ENCODE measurements at regions not wholly inside any gene's neighbourhood (a gene's known extent, or its start where the extent isn't known, plus 50 kb on each side); places are given as distances from the start of the nearest gene placed in this dataset.

- H3K9ac ChIP-seq (ENCODE audit: low read length): no peak overlapping the region
- no peaks in the 10 kb centered on the region for H3K9me3 ChIP-seq (ENCODE audit: control insufficient read depth, low read length)
- H2AFZ ChIP-seq (ENCODE audit: low read depth, low read length): no peak overlapping the region
- no peak overlapping the region for H4K91ac ChIP-seq (ENCODE audit: low read length)
- H3K27ac ChIP-seq (ENCODE audit: low read length, poor library complexity, severe bottlenecking): no peak overlapping the region
- no peak overlapping the region for H3K4ac ChIP-seq (ENCODE audit: low read depth in 1 of 2, low read length in 2 of 2)
- H2AK5ac ChIP-seq (ENCODE audit: low read length, severe bottlenecking): no peak overlapping the region
- H3K4me1 ChIP-seq (ENCODE audit: control insufficient read depth, insufficient read depth, low read depth, low read length): peaks cover 3% of the 10 kb centered on the region
- H2BK15ac ChIP-seq (ENCODE audit: low read depth, poor library complexity, severe bottlenecking): no peak overlapping the region
- H3K4me3 ChIP-seq (ENCODE audit: insufficient read depth in 1 of 2, low read depth in 1 of 2, low read length in 2 of 2): no peak overlapping the region
- H3K18ac ChIP-seq (ENCODE audit: low read depth in 1 of 2, low read length in 2 of 2): no peak overlapping the region
- H3K4me2 ChIP-seq (ENCODE audit: low read length, poor library complexity, severe bottlenecking): no peak overlapping the region
- H2BK120ac ChIP-seq (ENCODE audit: low read depth, low read length): no peak overlapping the region
- DNase-seq: no peak
- H3K14ac ChIP-seq (ENCODE audit: low read length in 2 of 2): no peak overlapping the region
- H4K8ac ChIP-seq (ENCODE audit: low read length): no peak overlapping the region
- H3K36me3 ChIP-seq (ENCODE audit: control insufficient read depth in 1 of 2, insufficient read depth in 2 of 2, low read depth in 1 of 2, low read length in 2 of 2): no peaks in the 10 kb centered on the region
- no peak overlapping the region for H3K23ac ChIP-seq (ENCODE audit: low read length in 2 of 2)
- H3K79me1 ChIP-seq (replicated peaks; ENCODE audit: low read length, poor library complexity, severe bottlenecking): peaks cover 2% of the 10 kb centered on the region
- peaks cover 0 to 3% of the 10 kb centered on the region in 2 experiments for H3K27me3 ChIP-seq (ENCODE audit: control insufficient read depth in 1 of 2, insufficient read depth in 1 of 2, low read length in 2 of 2)
- H2BK5ac ChIP-seq (ENCODE audit: low read depth, low read length, poor library complexity, severe bottlenecking): no peak overlapping the region
- 53% methylated on average over 3 of the region's 5 CpGs for WGBS
- H2BK12ac ChIP-seq (ENCODE audit: low read length in 2 of 2): no peak overlapping the region
Measured at GRCh38 chr14:62062645-62063044, 300.4 kb downstream of the SNAPC1 start.

GRCh38 chr14:62064751-62065323 is 302.6 kb downstream of the SNAPC1 start:
- Histone ChIP-seq H3K23ac (ENCODE audit: low read length in 2 of 2) (no peak overlapping the region), H3K27me3 (ENCODE audit: control insufficient read depth in 1 of 2, insufficient read depth in 1 of 2, low read length in 2 of 2) (peaks cover 0 to 3% of the 10 kb centered on the region in 2 experiments), H2AFZ (ENCODE audit: low read depth, low read length) (no peak overlapping the region), H3K4me3 (ENCODE audit: insufficient read depth in 1 of 2, low read depth in 1 of 2, low read length in 2 of 2) (no peak overlapping the region), H2BK15ac (ENCODE audit: low read depth, poor library complexity, severe bottlenecking) (no peak overlapping the region), H3K18ac (ENCODE audit: low read depth in 1 of 2, low read length in 2 of 2) (no peak overlapping the region), H3K4me1 (ENCODE audit: control insufficient read depth, insufficient read depth, low read depth, low read length) (peaks cover 3% of the 10 kb centered on the region), H3K36me3 (ENCODE audit: control insufficient read depth in 1 of 2, insufficient read depth in 2 of 2, low read depth in 1 of 2, low read length in 2 of 2) (no peaks in the 10 kb centered on the region), H2AK5ac (ENCODE audit: low read length, severe bottlenecking) (no peak overlapping the region), H4K8ac (ENCODE audit: low read length) (no peak overlapping the region), H3K14ac (ENCODE audit: low read length in 2 of 2) (no peak overlapping the region), H3K79me1 (replicated peaks; ENCODE audit: low read length, poor library complexity, severe bottlenecking) (peaks cover 2% of the 10 kb centered on the region), H3K4me2 (ENCODE audit: low read length, poor library complexity, severe bottlenecking) (no peak overlapping the region), H4K91ac (ENCODE audit: low read length) (no peak overlapping the region), H3K4ac (ENCODE audit: low read depth in 1 of 2, low read length in 2 of 2) (no peak overlapping the region), H3K9ac (ENCODE audit: low read length) (no peak overlapping the region), H2BK5ac (ENCODE audit: low read depth, low read length, poor library complexity, severe bottlenecking) (no peak overlapping the region), H2BK12ac (ENCODE audit: low read length in 2 of 2) (no peak overlapping the region), H2BK120ac (ENCODE audit: low read depth, low read length) (no peak overlapping the region), H3K9me3 (ENCODE audit: control insufficient read depth, low read length) (no peaks in the 10 kb centered on the region), H3K27ac (ENCODE audit: low read length, poor library complexity, severe bottlenecking) (no peak overlapping the region)
- WGBS: 80% methylated on average over 1 of the region's 3 CpGs
- no peak for DNase-seq

GRCh38 chr14:62066304-62066703 is 304.1 kb downstream of the SNAPC1 start:
- no peak overlapping the region for H2BK15ac ChIP-seq (ENCODE audit: low read depth, poor library complexity, severe bottlenecking)
- WGBS: 79% methylated on average over 2 of the region's 2 CpGs

GRCh38 chr14:62071039-62071438 is 308.8 kb downstream of the SNAPC1 start:
- Histone ChIP-seq H3K23ac (ENCODE audit: low read length in 2 of 2) (no peak overlapping the region), H3K18ac (ENCODE audit: low read depth in 1 of 2, low read length in 2 of 2) (no peak overlapping the region), H2BK5ac (ENCODE audit: low read depth, low read length, poor library complexity, severe bottlenecking) (no peak overlapping the region), H4K8ac (ENCODE audit: low read length) (no peak overlapping the region), H2BK12ac (ENCODE audit: low read length in 2 of 2) (no peak overlapping the region), H3K4me1 (ENCODE audit: control insufficient read depth, insufficient read depth, low read depth, low read length) (peaks cover 3% of the 10 kb centered on the region), H4K91ac (ENCODE audit: low read length) (no peak overlapping the region), H2BK15ac (ENCODE audit: low read depth, poor library complexity, severe bottlenecking) (no peak overlapping the region), H3K79me1 (replicated peaks; ENCODE audit: low read length, poor library complexity, severe bottlenecking) (no peaks in the 10 kb centered on the region), H2AFZ (ENCODE audit: low read depth, low read length) (no peak overlapping the region), H3K27ac (ENCODE audit: low read length, poor library complexity, severe bottlenecking) (no peak overlapping the region), H3K4ac (ENCODE audit: low read depth in 1 of 2, low read length in 2 of 2) (no peak overlapping the region), H3K27me3 (ENCODE audit: control insufficient read depth in 1 of 2, insufficient read depth in 1 of 2, low read length in 2 of 2) (peaks cover 0 to 2% of the 10 kb centered on the region in 2 experiments), H2BK120ac (ENCODE audit: low read depth, low read length) (no peak overlapping the region), H3K4me2 (ENCODE audit: low read length, poor library complexity, severe bottlenecking) (no peak overlapping the region), H3K9me3 (ENCODE audit: control insufficient read depth, low read length) (no peaks in the 10 kb centered on the region), H3K4me3 (ENCODE audit: insufficient read depth in 1 of 2, low read depth in 1 of 2, low read length in 2 of 2) (no peak overlapping the region), H3K14ac (ENCODE audit: low read length in 2 of 2) (no peak overlapping the region), H2AK5ac (ENCODE audit: low read length, severe bottlenecking) (no peak overlapping the region), H3K9ac (ENCODE audit: low read length) (no peak overlapping the region), H3K36me3 (ENCODE audit: control insufficient read depth in 1 of 2, insufficient read depth in 2 of 2, low read depth in 1 of 2, low read length in 2 of 2) (no peaks in the 10 kb centered on the region)
- whole genome bisulfite sequencing: 63% methylated on average over 1 of the region's 2 CpGs
- DNase-seq: peak; percentile 1

More at GRCh38 chr14:62066304-62066703, 304.1 kb downstream of the SNAPC1 start:
- peak overlapping the region; percentile 5 for H3K4me2 ChIP-seq (ENCODE audit: low read length, poor library complexity, severe bottlenecking)
- H3K27ac ChIP-seq (ENCODE audit: low read length, poor library complexity, severe bottlenecking): peak overlapping the region; percentile 42
- DNase-seq: no peak
- H3K9ac ChIP-seq (ENCODE audit: low read length): no peak overlapping the region
- H2BK120ac ChIP-seq (ENCODE audit: low read depth, low read length): no peak overlapping the region
- no peak overlapping the region for H3K14ac ChIP-seq (ENCODE audit: low read length in 2 of 2)
- no peak overlapping the region for H2BK12ac ChIP-seq (ENCODE audit: low read length in 2 of 2)
- H3K4me3 ChIP-seq (ENCODE audit: insufficient read depth in 1 of 2, low read depth in 1 of 2, low read length in 2 of 2): no peak overlapping the region
- H2AFZ ChIP-seq (ENCODE audit: low read depth, low read length): no peak overlapping the region
- H3K23ac ChIP-seq (ENCODE audit: low read length in 2 of 2): no peak overlapping the region
- H2AK5ac ChIP-seq (ENCODE audit: low read length, severe bottlenecking): no peak overlapping the region
- H3K18ac ChIP-seq (ENCODE audit: low read depth in 1 of 2, low read length in 2 of 2): no peak overlapping the region
- no peaks in the 10 kb centered on the region for H3K36me3 ChIP-seq (ENCODE audit: control insufficient read depth in 1 of 2, insufficient read depth in 2 of 2, low read depth in 1 of 2, low read length in 2 of 2)
- no peaks in the 10 kb centered on the region for H3K9me3 ChIP-seq (ENCODE audit: control insufficient read depth, low read length)
- no peak overlapping the region for H4K91ac ChIP-seq (ENCODE audit: low read length)
- peaks cover 0 to 3% of the 10 kb centered on the region in 2 experiments for H3K27me3 ChIP-seq (ENCODE audit: control insufficient read depth in 1 of 2, insufficient read depth in 1 of 2, low read length in 2 of 2)
- no peak overlapping the region for H4K8ac ChIP-seq (ENCODE audit: low read length)
- peaks cover 2% of the 10 kb centered on the region for H3K79me1 ChIP-seq (replicated peaks; ENCODE audit: low read length, poor library complexity, severe bottlenecking)
- peaks cover 3% of the 10 kb centered on the region for H3K4me1 ChIP-seq (ENCODE audit: control insufficient read depth, insufficient read depth, low read depth, low read length)
- H3K4ac ChIP-seq (ENCODE audit: low read depth in 1 of 2, low read length in 2 of 2): no peak overlapping the region
- H2BK5ac ChIP-seq (ENCODE audit: low read depth, low read length, poor library complexity, severe bottlenecking): no peak overlapping the region

Data from mesenchymal stem cell (in vitro differentiated cells and primary cell).